Heart right ventricle (tissue), 16 donors: ENCODE measurements at regions not wholly inside any gene's neighbourhood (a gene's known extent, or its start where the extent isn't known, plus 50 kb on each side); places are given as distances from the start of the nearest gene placed in this dataset.

ENCODE experiments used
- ATAC-seq, 8 donors: fragments of 200-7000 bp; cut with Tn5 transposase; one replicate each; pipeline ENCODE4 v1.9.1; 2020; ENCODE audit warnings: mild to moderate bottlenecking in 8 of 8, moderate library complexity in 8 of 8, moderate number of reproducible peaks in 1 of 8
- DNase-seq, 2 donors: peaks; one replicate each; pipeline ENCODE4 v3.0.0-alpha.2; 2020
- H3K27ac ChIP-seq, 10 donors: fragments of 200-600 bp; sonication (generic) in 2 of 10; one replicate each; pipeline versions ENCODE4 v1.5.0 to v1.8.0; 2020 to 2022; ENCODE audit warnings: mild to moderate bottlenecking in 3 of 10
- H3K27me3 ChIP-seq, 7 donors: fragments of 200-600 bp; one replicate each; pipeline ENCODE4 v1.8.0; 2021 to 2022; ENCODE audit warnings: mild to moderate bottlenecking in 2 of 7
- H3K36me3 ChIP-seq, 9 donors: fragments of 200-600 bp; sonication (generic) in 1 of 9; one replicate each; pipeline versions ENCODE4 v1.5.0 to v1.8.0; 2020 to 2022; ENCODE audit warnings: mild to moderate bottlenecking in 2 of 9
- H3K4me1 ChIP-seq, 9 donors: fragments of 200-600 bp; sonication (generic) in 1 of 9; one replicate each; pipeline versions ENCODE4 v1.5.0 to v1.8.0; 2020 to 2022; ENCODE audit warnings: mild to moderate bottlenecking in 4 of 9
- H3K4me3 ChIP-seq, 10 donors: fragments of 200-600 bp; sonication (generic) in 2 of 10; one replicate each; pipeline versions ENCODE4 v1.5.0 to v1.8.0; 2020 to 2022; ENCODE audit warnings: mild to moderate bottlenecking in 7 of 10, moderate library complexity in 2 of 10
- H3K9me3 ChIP-seq, 11 donors: fragments of 200-600 bp in 10 of 11; sonication (generic) in 2 of 11; one replicate each; pipeline versions ENCODE4 v1.5.0 to v1.8.0; 2013 to 2022; ENCODE audit warnings: mild to moderate bottlenecking in 2 of 11, control low read depth in 1 of 11, moderate library complexity in 1 of 11
- CTCF ChIP-seq, 9 donors: fragments of 200-600 bp; sonication (generic) in 2 of 9; IDR thresholded peaks; one replicate each; pipeline versions ENCODE4 v1.5.0 to v1.8.0; 2021 to 2022; ENCODE audit warnings: antibody characterized with exemption in 9 of 9, mild to moderate bottlenecking in 5 of 9, moderate library complexity in 1 of 9
- WGBS, 2 donors: extraction: QIAGEN DNeasy Blood & Tissue Kit; methylation state at CpG; one replicate each; pipeline ENCODE4 v1.1.7; 2013; ENCODE audit warnings: inconsistent platforms in 1 of 2; 5-methylcytosine and 5-hydroxymethylcytosine counted together
- intact Hi-C, 10 donors: fragments of 100-400 bp; cut with DNase I; formaldehyde crosslinking; loops; one replicate each; pipeline versions ENCODE4 v1.11.1 to v1.14.2; 2022
- donor health status: Arrhythmogenic right ventricular cardiomyopathy.
- donor health status: ischemic (EF 13 %, LVEDD 7.1; RV severe dilation, severe dysfunction).
- donor health status: healthy with polysubstance abuse.
- donor health status: DM: no; HTN: yes; CAD: no.
- donor health status: DM: no; HTN: no; CAD: no.
- donor health status: ischemic (EF 25% LVEDD 6.9; RV normal size, moderate dysfunction).
- donor health status: ischemic (EF 25% LVEDD 5.7; RV mildly dilated, moderate dysfunction).
- donor health status: healthy.
- donor health status: DM: yes; HTN: yes; CAD: no.
- donor health status: Ischemic cardiomyopathy.
- donor health status: ischemic (EF 35%, LVEDD 5.7; RV mildly dilated, moderate dysfunction).
- donor health status: nonischemic (EF 11% LVEDD 7.7; RV severe dilation, severe dysfunction).
- donor health status: DM: yes; HTN: yes; CAD: no.
- donor health status: PGD.
- donor health status: ischemic (EF 29% LVEDD 5.4; RV normal size, mild dysfunction).
- donor health status: nonischemic (EF 23%, LVEDD 6.1; RV moderate dilation, normal function).

GRCh38 chr7:54653905-54654304, 105.1 kb downstream of the SEC61G start:
- DNase-seq = no peak

GRCh38 chr7:54643064-54643463, 100.9 kb downstream of the VSTM2A start:
- H3K27ac ChIP-seq = no peak overlapping the region
- ATAC-seq (no peak), DNase-seq (no peak)
- H3K9me3 ChIP-seq = no peaks in the 10 kb centered on the region
- no peak for TF ChIP-seq CTCF (IDR thresholded peaks at IDR 0.05)
- H3K4me3 ChIP-seq = no peak overlapping the region
- no peaks in the 10 kb centered on the region for H3K27me3 ChIP-seq
- intact Hi-C loops = no loop called here
- WGBS, 2 donors = 64 to 73% methylated on average over 6 of the region's 6 CpGs
- no peaks in the 10 kb centered on the region for H3K4me1 ChIP-seq
- H3K36me3 ChIP-seq = no peaks in the 10 kb centered on the region

More at GRCh38 chr7:54653905-54654304, 105.1 kb downstream of the SEC61G start:
- intact Hi-C loops = no loop called here
- no peaks in the 10 kb centered on the region for H3K36me3 ChIP-seq
- H3K27me3 ChIP-seq = peaks cover 0 to 4% (median 0%) of the 10 kb centered on the region in 7 donors
- no peak for TF ChIP-seq CTCF (IDR thresholded peaks at IDR 0.05)
- ATAC-seq = no peak
- H3K27ac ChIP-seq = no peak overlapping the region
- 48 to 49% methylated on average over 3 of the region's 3 CpGs for WGBS, 2 donors
- H3K9me3 ChIP-seq = no peaks in the 10 kb centered on the region
- H3K4me1 ChIP-seq = no peaks in the 10 kb centered on the region
- H3K4me3 ChIP-seq = no peak overlapping the region

GRCh38 chr7:54637712-54638396, 95.7 kb downstream of the VSTM2A start:
- Histone ChIP-seq H3K36me3 (no peaks in the 10 kb centered on the region), H3K4me1 (no peaks in the 10 kb centered on the region), H3K27me3 (no peaks in the 10 kb centered on the region), H3K9me3 (no peaks in the 10 kb centered on the region), H3K4me3 (no peak overlapping the region), H3K27ac (no peak overlapping the region)
- intact Hi-C loops = loop anchor here in 1 of 10 donors (10.0 kb wide), 1 partner anchor 57 kb away; no protein-coding TSS in a partner anchor
- TF ChIP-seq CTCF (IDR thresholded peaks at IDR 0.05) = no peak
- DNase-seq (no peak), ATAC-seq (no peak)
- 60 to 70% methylated on average over 6 of the region's 6 CpGs for WGBS, 2 donors

- no peaks in the 10 kb centered on the region for H3K36me3 ChIP-seq
- ATAC-seq = no peak
- peaks cover 0 to 8% (median 0%) of the 10 kb centered on the region in 11 donors for H3K9me3 ChIP-seq
- TF ChIP-seq CTCF (IDR thresholded peaks at IDR 0.05) = no peak
- H3K4me3 ChIP-seq = no peak overlapping the region
- intact Hi-C loops = loop anchor here in 1 of 10 donors (10.0 kb wide), 1 partner anchor 62 kb away; no protein-coding TSS in a partner anchor
- DNase-seq = no peak
- H3K4me1 ChIP-seq = no peaks in the 10 kb centered on the region
- 28% methylated on average over 4 of the region's 4 CpGs for WGBS, 2 donors
- no peak overlapping the region for H3K27ac ChIP-seq
- H3K27me3 ChIP-seq = no peaks in the 10 kb centered on the region
These were observed 90.5 kb downstream of the VSTM2A start for GRCh38 chr7:54632696-54633095.
